Left forelimb (tissue), 1 donor: ENCODE measurements at regions not wholly inside any gene's neighbourhood (a gene's known extent, or its start where the extent isn't known, plus 50 kb on each side); places are given as distances from the start of the nearest gene placed in this dataset.
"Not testable (repeated sequence)": the region's sequence is repeated elsewhere in the genome, so short reads cannot be mapped to it uniquely, and the experiment has no call there.

ENCODE experiments used
- DNase-seq: peaks from one replicate; pipeline ENCODE4 v3.0.0-alpha.2; 2018; ENCODE audit warnings: low spot score

DNA sequence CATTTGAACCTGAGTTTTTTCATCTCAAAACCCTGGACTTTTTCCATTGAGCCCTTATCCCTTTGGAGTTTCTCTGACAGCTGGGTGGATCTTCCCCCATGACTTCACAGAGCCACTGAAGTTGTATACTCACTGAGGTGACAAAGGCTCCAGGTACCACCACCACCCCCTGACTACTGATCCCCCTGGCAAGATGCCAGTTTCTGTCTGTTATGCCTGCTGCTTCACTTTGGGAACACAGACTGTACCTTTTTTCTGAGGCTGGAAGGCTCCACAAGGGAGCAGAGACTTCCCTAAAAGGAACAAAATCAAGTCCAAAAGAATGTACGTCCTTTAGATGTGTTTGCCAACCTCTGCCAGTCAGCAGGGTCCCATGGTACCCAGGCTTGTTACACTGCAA is 160.3 kb upstream of the JADE1 start:
- DNase-seq, result no peak

DNA sequence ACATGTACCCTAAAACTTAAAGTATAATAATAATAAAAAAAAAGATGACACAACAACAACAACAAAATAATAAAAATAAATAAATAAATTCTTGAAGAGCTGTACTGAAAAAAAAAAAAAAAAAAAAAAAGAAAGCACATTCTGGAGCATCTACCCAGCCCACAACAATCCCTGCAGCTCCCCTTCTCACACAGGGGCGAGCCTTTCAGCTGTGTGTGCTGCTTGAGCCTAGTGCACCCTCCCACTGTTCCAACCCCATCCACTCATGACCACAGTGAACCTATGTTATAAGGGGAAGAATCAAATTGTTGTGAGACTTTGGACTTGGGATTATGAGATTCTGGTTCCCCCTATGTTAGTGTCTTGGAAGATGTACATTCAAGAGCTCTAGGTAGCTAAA is 161.5 kb upstream of the JADE1 start:
- DNase-seq, result no peak

DNA sequence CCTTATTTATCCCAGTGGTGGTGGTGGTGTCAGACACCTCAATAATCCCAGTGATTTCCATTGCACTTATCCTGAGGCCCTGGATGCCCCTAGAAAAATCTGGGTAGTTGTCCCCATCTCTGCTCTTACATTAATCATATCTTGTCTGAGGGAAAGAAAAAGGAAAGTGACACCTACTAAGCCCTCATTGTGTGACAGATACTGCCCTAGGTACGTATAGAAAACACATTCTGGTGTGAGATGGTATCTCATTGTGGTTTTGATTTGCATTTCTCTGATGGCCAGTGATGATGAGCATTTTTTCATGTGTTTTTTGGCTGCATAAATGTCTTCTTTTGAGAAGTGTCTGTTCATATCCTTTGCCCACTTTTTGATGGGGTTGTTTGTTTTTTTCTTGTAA is 162.6 kb upstream of the JADE1 start:
- DNase-seq, result not testable (repeated sequence)

GRCh38 chr4:128644693-128645654 is 164.5 kb upstream of the JADE1 start:
- DNase-seq, result not testable (repeated sequence)

- DNase-seq, result not testable (repeated sequence)
Observed at GRCh38 chr4:128644107-128644506, 165.4 kb upstream of the JADE1 start.

GRCh38 chr4:128641566-128641965 is 167.9 kb upstream of the JADE1 start:
- not testable (repeated sequence) for DNase-seq

DNA sequence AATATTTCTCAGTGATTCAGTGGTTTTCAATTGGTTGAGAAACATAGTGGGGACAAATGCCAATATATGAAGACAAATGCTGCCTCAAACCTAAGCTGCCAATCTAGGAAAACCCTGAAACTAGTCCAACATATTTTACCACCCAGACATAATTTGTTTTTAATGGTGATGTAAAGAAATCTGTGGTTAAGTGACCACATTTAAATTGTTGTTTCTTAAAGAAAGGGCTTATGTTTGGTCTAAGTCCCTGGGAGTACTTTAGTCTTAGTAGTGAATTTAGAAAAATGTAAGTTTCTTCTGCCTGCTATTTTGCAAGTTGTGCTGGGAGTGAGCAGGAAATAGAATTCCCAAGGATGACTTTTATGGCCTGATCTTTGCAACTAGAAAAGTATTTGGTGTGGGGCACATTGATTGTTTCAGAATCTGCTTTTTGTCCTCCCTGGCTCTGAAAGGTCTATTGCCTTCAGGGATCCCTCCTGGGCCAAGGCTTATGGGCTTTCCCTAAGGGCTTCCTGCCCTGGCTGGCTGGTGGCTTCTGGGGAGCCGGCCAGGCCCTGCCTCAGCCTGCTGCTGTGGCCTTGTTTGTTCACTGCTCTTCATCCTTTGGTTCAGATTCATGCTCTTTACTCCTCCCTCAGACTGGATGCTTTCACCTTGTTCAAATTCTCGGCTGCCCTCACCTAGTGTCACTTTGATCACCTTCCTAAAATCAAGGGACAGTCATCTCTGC is 169.8 kb upstream of the JADE1 start:
- no peak for DNase-seq

- DNase-seq, result no peak
Observed at GRCh38 chr4:128636906-128637305, 172.6 kb upstream of the JADE1 start.

- no peak for DNase-seq
Observed at GRCh38 chr4:128635955-128636560, 173.4 kb upstream of the JADE1 start.

DNA sequence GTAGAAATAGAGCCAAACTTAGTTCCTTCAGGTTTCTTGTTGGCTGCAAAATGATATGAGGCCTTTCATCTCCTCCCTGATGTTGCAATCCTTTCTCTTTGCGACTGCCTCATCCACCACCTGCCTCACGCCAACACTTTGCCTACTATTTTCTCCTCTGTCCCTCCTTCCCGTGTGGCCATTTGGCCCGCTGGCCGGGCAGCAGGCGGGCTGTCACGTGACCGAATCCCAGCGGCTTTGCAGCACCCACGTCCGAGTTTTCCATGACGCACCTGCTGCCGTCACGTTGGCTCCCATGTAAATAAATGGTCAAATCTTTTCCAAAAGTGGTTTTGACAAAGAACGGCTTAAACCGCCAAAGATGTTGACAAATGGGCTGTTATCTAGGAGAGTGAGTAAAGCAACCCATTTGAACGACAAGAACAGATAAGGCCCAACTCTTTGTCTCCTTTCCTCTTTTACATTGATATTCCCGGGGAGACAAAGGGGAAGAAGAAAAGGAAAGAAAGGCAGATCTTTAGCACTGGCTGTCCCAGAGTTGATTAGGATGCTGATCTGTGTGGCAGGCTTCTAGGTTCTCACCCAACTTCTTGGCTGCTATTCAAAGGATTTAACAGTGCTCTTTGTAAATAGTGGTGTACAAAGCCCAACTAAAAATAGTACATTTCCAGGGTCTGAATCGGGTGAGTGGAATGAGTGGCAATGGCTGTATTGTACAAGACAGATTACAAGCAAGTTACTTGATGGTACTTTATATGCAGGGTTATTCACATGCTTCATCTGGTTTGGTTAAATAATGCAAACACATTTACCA is 174.2 kb upstream of the JADE1 start:
- DNase-seq, result no peak

GRCh38 chr4:128633067-128633466 is 176.4 kb upstream of the JADE1 start:
- DNase-seq, result no peak

DNA sequence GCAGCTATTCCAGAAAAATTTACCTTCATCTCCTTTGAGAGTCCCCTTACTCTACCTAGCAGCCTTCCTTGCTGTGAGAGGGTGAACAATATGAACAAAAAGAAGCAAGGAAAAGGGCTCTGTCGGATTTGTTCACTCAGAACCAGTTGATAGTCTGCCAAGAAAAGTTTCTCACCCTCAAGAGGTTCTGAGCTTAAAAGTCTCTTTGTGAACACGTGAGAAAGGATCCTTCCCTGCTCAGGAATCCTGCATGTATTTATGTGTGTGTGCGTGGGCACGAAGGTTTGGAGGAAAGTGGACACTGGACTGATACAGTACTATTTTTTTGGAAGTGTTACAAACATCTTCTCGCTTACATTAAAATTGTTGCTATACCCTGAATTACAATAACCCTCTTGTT is 178.6 kb upstream of the JADE1 start:
- no peak for DNase-seq

DNA sequence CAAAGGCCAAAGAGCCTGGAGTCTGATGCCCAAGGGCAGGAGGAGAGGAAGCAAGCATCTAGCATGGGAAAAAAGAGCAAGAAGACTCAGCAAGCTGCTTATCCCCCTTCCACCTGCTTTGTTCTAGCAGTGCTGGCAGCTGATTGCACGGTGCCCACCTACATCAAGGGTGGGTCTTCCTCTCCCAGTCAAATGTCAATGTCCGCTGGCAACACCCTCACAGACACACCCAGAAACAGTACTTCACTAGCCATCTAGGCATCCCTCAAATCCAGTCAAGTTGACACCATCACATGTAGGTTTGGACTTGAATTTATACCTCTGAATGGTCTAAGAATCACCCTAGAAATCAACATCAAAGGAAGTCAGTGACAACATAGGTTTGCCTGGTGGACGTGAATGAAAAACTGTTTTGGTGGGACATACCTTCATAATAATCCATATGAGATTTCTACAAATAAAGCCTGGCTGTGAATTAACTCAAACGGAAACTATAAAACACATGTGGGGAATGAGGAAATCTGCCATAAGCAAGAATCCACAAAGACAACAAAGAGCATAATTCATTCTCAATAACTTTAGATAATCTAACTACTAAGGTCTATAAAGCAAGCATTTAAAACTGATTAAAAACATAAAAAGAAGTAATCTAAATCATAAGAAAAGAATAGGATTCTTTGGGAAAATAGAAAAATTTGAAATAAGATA is 185.8 kb upstream of the JADE1 start:
- DNase-seq, result no peak

- not testable (repeated sequence) for DNase-seq
Observed at GRCh38 chr4:128620279-128620965, 189.1 kb upstream of the JADE1 start.

- DNase-seq, result no peak
Observed at GRCh38 chr4:128615197-128615596, 194.3 kb upstream of the JADE1 start.

DNA sequence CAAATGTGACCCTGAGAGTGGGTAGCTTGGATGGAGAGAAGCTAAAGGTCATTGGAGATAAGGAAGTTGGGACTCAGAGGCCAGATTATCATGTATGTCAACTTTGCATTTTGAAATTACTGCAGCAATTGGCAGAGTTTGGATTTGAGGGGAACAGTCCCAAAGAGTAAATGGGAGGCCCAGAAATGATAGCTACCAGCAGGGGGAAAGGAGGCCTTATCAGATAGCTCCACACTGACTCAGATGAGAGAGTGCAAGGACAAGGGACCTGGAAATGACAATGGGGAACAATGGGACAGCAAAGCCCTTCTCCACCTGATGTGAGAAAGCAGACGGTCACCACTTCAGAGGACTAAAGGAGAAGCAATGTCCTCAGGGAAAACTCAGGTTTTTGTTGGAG is 201.5 kb upstream of the JADE1 start:
- DNase-seq, result no peak

GRCh38 chr4:128606173-128606572 is 203.3 kb upstream of the JADE1 start:
- DNase-seq, result no peak

GRCh38 chr4:128604840-128605239 is 204.7 kb upstream of the JADE1 start:
- no peak for DNase-seq

DNA sequence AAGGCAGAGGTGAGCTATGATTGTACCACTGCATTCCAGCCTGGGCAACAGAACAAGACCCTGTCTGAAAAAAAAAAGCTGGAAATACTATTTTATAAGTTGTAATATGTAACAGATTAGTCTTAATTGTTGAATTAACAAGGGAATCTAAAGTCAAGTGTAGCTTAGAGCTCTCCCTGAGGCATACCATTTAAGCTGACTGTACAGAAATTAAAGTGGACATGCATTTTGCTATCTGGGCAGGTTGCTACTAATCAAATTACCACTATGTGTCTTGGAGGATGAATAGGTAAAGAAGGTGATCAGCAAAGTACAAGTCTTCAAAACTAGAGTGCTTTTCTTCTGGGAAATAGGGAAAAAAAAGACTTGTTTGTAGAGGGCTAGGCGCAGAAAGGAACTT is 205.3 kb upstream of the JADE1 start:
- DNase-seq, result no peak

DNA sequence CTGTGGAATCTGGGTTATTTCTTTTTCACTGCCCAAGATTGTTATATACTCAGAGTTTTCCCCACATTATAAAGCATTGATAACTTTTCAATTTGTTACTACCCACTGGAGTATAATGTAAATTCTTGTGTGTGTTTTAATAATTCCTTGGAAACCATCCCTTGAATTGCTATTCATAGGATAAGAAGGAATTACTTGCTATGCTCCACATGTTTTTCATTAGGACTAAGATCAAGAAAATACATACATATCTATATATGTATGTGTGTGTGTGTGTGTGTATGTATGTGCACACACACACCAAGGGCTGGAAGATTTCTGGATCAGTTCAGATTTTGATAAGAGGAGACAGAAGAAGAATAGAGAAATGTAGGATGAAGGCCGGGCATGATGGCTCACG is 206.4 kb upstream of the JADE1 start:
- no peak for DNase-seq
